KMS-11 (cell line): ENCODE measurements at regions not wholly inside any gene's neighbourhood (a gene's known extent, or its start where the extent isn't known, plus 50 kb on each side); places are given as distances from the start of the nearest gene placed in this dataset.

Experiments
- H2AFZ ChIP-seq: fragments of 200-600 bp; sonication (generic); 2 replicates; pipeline ENCODE4 v1.6.1; 2016; ENCODE audit warnings: antibody characterized with exemption, mixed run types, low read depth
- H3K27ac ChIP-seq: fragments of 200-600 bp; sonication (generic); 2 replicates; pipeline ENCODE4 v1.6.1; 2016; ENCODE audit warnings: mild to moderate bottlenecking, mixed run types
- H3K27me3 ChIP-seq: fragments of 200-600 bp; sonication (generic); 2 replicates; pipeline ENCODE4 v1.6.1; 2017; ENCODE audit warnings: mild to moderate bottlenecking, low read depth, mixed run types, moderate library complexity; ENCODE audit not compliant: insufficient read depth
- H3K36me3 ChIP-seq: fragments of 200-600 bp; sonication (generic); 2 replicates; pipeline ENCODE4 v1.6.1; 2017; ENCODE audit warnings: mild to moderate bottlenecking, mixed run types; ENCODE audit not compliant: insufficient read depth
- H3K4me1 ChIP-seq: fragments of 200-600 bp; sonication (generic); 2 replicates; pipeline ENCODE4 v1.6.1; 2016; ENCODE audit warnings: mild to moderate bottlenecking, low read depth, mixed run types; ENCODE audit not compliant: poor library complexity, severe bottlenecking
- H3K4me2 ChIP-seq: fragments of 200-600 bp; sonication (generic); 2 replicates; pipeline ENCODE4 v1.7.0; 2016; ENCODE audit warnings: mild to moderate bottlenecking, mixed run types
- H3K4me3 ChIP-seq: fragments of 200-600 bp; sonication (generic); IDR thresholded peaks from 2 replicates; pipeline ENCODE4 v1.6.1; 2017; ENCODE audit warnings: low read depth, low read length, mixed read lengths; ENCODE audit not compliant: insufficient read depth
- H3K79me2 ChIP-seq: fragments of 200-600 bp; sonication (generic); 2 replicates; pipeline ENCODE4 v1.6.1; 2016; ENCODE audit warnings: low read depth, mixed run types; ENCODE audit not compliant: insufficient read depth
- H3K9ac ChIP-seq: fragments of 200-600 bp; sonication (generic); 2 replicates; pipeline ENCODE4 v1.6.1; 2016; ENCODE audit warnings: mild to moderate bottlenecking, mixed run types
- H4K20me1 ChIP-seq: fragments of 200-600 bp; sonication (generic); 2 replicates; pipeline ENCODE4 v1.6.1; 2016; ENCODE audit warnings: mild to moderate bottlenecking, mixed run types; ENCODE audit not compliant: insufficient read depth
- CTCF ChIP-seq: fragments of 200-600 bp; sonication (generic); conservative IDR thresholded peaks from 2 replicates; pipeline ENCODE4 v1.6.1; 2017; ENCODE audit warnings: low read depth, mild to moderate bottlenecking, antibody characterized with exemption, low read length, moderate library complexity, mixed read lengths

- Histone ChIP-seq H3K4me3 (no peak overlapping the region), H3K4me2 (no peak overlapping the region), H3K27ac (no peak overlapping the region), H3K79me2 (no peaks in the 10 kb centered on the region), H2AFZ (no peak overlapping the region), H3K4me1 (no peaks in the 10 kb centered on the region), H4K20me1 (no peaks in the 10 kb centered on the region), H3K36me3 (no peaks in the 10 kb centered on the region), H3K27me3 (peaks cover 11% of the 10 kb centered on the region; the same call in 1 of the 2 replicates), H3K9ac (no peak overlapping the region)
- TF ChIP-seq CTCF, result no peak
Observed at GRCh38 chr6:170098428-170099170, 192.3 kb downstream of the DLL1 start.

GRCh38 chr6:170097505-170098427 lies 193.1 kb downstream of the DLL1 start:
- peaks cover 11% of the 10 kb centered on the region; the same call in 1 of the 2 replicates for H3K27me3 ChIP-seq

GRCh38 chr6:170096803-170097504 lies 193.9 kb downstream of the DLL1 start:
- no peak for TF ChIP-seq CTCF
- Histone ChIP-seq H3K9ac (no peak overlapping the region), H3K79me2 (no peaks in the 10 kb centered on the region), H2AFZ (no peak overlapping the region), H3K4me2 (no peak overlapping the region), H3K36me3 (no peaks in the 10 kb centered on the region), H4K20me1 (no peaks in the 10 kb centered on the region), H3K4me3 (no peak overlapping the region), H3K27me3 (peaks cover 9% of the 10 kb centered on the region; the same call in 1 of the 2 replicates), H3K4me1 (no peaks in the 10 kb centered on the region), H3K27ac (no peak overlapping the region)

More at GRCh38 chr6:170097505-170098427, 193.1 kb downstream of the DLL1 start:
- H3K9ac ChIP-seq, result no peak overlapping the region
- no peak for TF ChIP-seq CTCF
- H3K4me1 ChIP-seq, result no peaks in the 10 kb centered on the region
- no peak overlapping the region for H3K4me3 ChIP-seq
- H3K36me3 ChIP-seq, result no peaks in the 10 kb centered on the region
- no peak overlapping the region for H3K27ac ChIP-seq
- H3K79me2 ChIP-seq, result no peaks in the 10 kb centered on the region
- H3K4me2 ChIP-seq, result no peak overlapping the region
- no peak overlapping the region for H2AFZ ChIP-seq
- H4K20me1 ChIP-seq, result no peaks in the 10 kb centered on the region

GRCh38 chr6:170096191-170096802 lies 194.6 kb downstream of the DLL1 start:
- Histone ChIP-seq H3K27me3 (peaks cover 9% of the 10 kb centered on the region; the same call in 1 of the 2 replicates), H3K79me2 (no peaks in the 10 kb centered on the region), H3K4me2 (no peak overlapping the region), H3K4me1 (no peaks in the 10 kb centered on the region), H3K27ac (no peak overlapping the region), H3K9ac (no peak overlapping the region), H4K20me1 (no peaks in the 10 kb centered on the region), H3K36me3 (no peaks in the 10 kb centered on the region), H3K4me3 (no peak overlapping the region), H2AFZ (no peak overlapping the region)
- no peak for TF ChIP-seq CTCF
